ENCODE measurements at regions not wholly inside any gene's neighbourhood (a gene's known extent, or its start where the extent isn't known, plus 50 kb on each side); places are given as distances from the start of the nearest gene placed in this dataset.

DNA sequence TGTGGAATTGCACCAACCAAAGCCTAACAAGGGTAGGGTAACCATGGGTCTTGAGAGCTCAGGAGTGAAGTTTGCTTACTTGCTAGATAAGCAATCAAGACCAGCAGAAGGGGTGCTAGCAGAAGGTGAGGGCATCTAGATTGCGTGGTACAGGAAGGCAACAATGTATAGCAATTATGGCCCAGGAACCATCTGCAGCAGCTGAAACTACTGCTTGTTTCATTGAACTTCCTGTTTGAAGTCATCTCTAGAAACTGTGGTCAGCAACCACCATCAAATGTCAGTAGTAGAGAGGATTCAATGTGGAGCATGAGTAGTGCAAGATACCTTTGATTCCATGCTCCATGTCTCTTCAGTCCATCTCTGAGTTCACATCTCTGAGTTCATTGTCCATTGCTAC lies 462.1 kb upstream of the GRAMD2B start:
- TF ChIP-seq, protein P1, sequence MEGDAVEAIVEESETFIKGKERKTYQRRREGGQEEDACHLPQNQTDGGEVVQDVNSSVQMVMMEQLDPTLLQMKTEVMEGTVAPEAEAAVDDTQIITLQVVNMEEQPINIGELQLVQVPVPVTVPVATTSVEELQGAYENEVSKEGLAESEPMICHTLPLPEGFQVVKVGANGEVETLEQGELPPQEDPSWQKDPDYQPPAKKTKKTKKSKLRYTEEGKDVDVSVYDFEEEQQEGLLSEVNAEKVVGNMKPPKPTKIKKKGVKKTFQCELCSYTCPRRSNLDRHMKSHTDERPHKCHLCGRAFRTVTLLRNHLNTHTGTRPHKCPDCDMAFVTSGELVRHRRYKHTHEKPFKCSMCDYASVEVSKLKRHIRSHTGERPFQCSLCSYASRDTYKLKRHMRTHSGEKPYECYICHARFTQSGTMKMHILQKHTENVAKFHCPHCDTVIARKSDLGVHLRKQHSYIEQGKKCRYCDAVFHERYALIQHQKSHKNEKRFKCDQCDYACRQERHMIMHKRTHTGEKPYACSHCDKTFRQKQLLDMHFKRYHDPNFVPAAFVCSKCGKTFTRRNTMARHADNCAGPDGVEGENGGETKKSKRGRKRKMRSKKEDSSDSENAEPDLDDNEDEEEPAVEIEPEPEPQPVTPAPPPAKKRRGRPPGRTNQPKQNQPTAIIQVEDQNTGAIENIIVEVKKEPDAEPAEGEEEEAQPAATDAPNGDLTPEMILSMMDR (IDR thresholded peaks at IDR 0.05; ENCODE audit: low read depth, low read length, missing control alignments), result no peak
- in situ Hi-C loops (cut with HindIII; ENCODE audit: low sequenced_read_pairs), result no loop called here
- no peak for DNase-seq (ENCODE audit: low read depth)
- no peak overlapping the region for H3K4me3 ChIP-seq (ENCODE audit: low read depth, low read length)

DNA sequence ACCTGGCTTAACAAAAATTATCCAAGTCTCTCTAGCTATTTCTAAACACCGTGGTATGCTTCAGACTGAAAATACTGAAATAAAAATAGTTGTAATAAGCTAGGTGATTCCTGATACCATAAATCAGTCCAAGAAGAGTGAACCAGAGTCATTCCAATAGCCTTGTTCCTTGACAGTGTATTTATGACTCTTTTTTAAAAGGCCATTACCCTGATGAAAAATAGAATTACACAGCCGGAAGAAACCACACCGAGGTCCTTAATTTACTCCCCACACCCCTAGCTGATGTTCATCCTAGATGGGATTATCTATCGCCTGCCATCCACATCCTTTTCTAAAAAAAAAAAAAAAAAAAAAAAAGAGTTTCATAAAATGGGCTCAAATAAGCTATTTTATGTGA lies 457.6 kb upstream of the GRAMD2B start:
- no peak for DNase-seq (ENCODE audit: low read depth)
- H3K4me3 ChIP-seq (ENCODE audit: low read depth, low read length), result no peak overlapping the region
- in situ Hi-C loops (cut with HindIII; ENCODE audit: low sequenced_read_pairs), result no loop called here
- TF ChIP-seq, protein P1 (IDR thresholded peaks at IDR 0.05; ENCODE audit: low read depth, low read length, missing control alignments), result no peak

DNA sequence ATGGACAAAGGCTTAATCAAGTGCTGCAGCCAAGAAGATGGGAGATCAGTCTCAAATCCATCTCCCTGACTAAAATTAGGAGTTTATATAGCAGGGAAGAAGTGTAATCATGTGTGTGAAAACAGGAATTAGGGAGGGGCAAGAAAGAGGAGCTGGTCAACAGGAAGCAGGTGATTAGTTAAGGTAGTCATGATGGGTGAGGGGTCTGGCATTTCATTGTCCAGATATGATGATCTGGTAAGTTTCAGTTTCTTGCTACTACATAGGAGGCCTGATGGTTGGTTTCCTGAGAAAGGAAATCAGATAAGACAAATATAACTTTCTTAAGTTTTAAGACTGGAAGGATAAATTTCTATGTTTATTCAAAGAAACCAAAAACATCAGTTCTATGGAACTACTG lies 455.6 kb upstream of the GRAMD2B start:
- in situ Hi-C loops (cut with HindIII; ENCODE audit: low sequenced_read_pairs), result no loop called here
- DNase-seq (ENCODE audit: low read depth), result no peak
- TF ChIP-seq, protein P1 (IDR thresholded peaks at IDR 0.05; ENCODE audit: low read depth, low read length, missing control alignments), result no peak
- no peak overlapping the region for H3K4me3 ChIP-seq (ENCODE audit: low read depth, low read length)

DNA sequence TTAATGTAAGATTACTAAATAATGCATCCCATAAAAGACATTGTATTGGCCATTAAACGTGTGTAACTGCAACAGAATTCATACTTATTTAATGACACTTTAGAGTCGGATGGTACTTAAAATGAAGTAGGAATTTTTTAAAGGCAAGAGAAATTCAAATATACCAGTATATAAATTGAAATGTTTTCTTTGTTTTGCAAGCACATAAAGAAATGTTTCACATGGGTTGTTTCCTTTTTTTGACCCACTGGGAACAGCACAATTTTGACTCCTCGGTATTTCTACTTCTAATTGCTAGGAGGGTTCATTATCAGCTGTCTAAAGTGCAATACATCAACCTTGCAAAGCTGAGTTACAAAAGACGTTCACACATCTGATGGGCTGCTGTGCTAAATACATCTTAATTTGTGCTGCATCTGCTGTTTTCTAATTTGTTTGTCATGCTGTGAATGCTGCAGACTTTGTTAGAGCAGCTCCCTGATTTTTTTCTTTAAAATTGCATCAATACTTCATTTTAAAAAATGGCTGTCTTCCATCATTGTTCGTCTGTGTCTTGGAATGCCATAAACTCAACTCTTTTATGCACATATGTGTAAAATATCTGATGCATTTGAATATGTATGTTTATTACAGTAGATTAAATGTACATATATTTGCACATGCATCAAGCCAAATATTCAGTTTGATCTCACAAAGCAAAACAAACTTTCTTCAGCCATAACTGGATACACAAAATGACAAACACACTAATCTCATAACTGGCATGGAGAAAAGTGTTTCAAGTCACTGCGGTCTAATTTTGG lies 454.0 kb upstream of the GRAMD2B start:
- in situ Hi-C loops (cut with HindIII; ENCODE audit: low sequenced_read_pairs), result no loop called here
- TF ChIP-seq, protein P1 (IDR thresholded peaks at IDR 0.05; ENCODE audit: low read depth, low read length, missing control alignments), result no peak
- H3K4me3 ChIP-seq (ENCODE audit: low read depth, low read length), result no peak overlapping the region
- DNase-seq (ENCODE audit: low read depth), result no peak

DNA sequence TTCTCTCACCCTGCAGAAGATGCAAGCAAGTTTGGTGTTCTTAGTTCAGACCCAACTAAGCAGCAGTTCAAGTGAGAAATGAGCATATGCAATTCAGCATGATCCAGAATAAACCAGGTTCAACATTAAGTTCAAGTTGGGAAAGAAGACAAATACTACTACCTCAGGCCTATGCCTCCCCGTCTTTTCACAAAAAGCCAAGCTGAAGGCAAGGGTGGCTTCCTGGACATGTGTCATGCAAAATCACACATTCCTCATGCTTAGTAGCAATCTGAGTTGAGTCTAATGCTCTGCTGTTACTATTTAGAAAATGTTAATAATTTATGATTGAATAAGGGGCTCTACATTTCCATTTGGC lies 453.4 kb upstream of the GRAMD2B start:
- in situ Hi-C loops (cut with HindIII; ENCODE audit: low sequenced_read_pairs), result no loop called here
- no peak for DNase-seq (ENCODE audit: low read depth)
- H3K4me3 ChIP-seq (ENCODE audit: low read depth, low read length), result no peak overlapping the region
- TF ChIP-seq, protein P1 (IDR thresholded peaks at IDR 0.05; ENCODE audit: low read depth, low read length, missing control alignments), result no peak

DNA sequence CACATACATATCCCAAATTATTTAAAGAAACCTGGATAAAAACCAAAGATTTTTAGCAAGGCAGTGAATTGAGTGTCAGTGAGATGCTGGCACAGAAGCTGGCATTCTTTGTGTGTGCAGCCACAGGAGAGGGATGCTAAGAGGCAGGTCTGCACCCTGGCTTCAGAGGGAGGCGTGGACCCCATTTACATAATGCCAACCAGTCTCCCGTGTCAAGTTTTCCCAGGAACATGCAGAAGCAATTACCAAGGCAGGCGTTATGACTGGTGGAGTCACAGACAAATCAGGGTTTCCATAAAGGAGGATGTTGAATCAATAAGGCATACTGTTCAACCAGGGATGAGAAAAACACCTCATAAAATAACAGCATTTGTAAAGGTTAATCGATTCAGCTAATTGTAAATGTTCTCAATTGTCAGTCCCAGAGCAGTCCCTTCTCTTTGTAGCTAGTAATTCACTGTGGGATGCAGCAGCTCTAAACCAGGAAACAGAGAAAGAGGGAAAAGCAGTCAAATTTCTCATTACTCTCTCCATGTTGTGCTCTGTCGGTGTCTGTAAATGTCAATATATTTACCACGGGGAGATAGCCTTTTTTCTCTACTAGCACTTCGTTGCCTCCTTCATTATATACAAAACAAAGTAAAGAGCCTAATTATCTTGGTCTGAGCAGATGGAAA lies 452.4 kb upstream of the GRAMD2B start:
- TF ChIP-seq, protein P1 (IDR thresholded peaks at IDR 0.05; ENCODE audit: low read depth, low read length, missing control alignments), result no peak
- DNase-seq (ENCODE audit: low read depth), result no peak
- no peak overlapping the region for H3K4me3 ChIP-seq (ENCODE audit: low read depth, low read length)
- in situ Hi-C loops (cut with HindIII; ENCODE audit: low sequenced_read_pairs), result no loop called here
